ENCODE measurements at regions not wholly inside any gene's neighbourhood (a gene's known extent, or its start where the extent isn't known, plus 50 kb on each side); places are given as distances from the start of the nearest gene placed in this dataset.

- TF ChIP-seq REST (IDR thresholded peaks at IDR 0.05; ENCODE audit: low read depth): no peak
- TF ChIP-seq EP300 (IDR thresholded peaks at IDR 0.05; ENCODE audit: borderline replicate concordance): no peak
- no peak for TF ChIP-seq FOXM1 (IDR thresholded peaks at IDR 0.05; ENCODE audit: borderline replicate concordance, low read depth)
- TF ChIP-seq USF1 (IDR thresholded peaks at IDR 0.05): no peak
- TF ChIP-seq CEBPB (IDR thresholded peaks at IDR 0.05): no peak
- TF ChIP-seq TEAD4 (IDR thresholded peaks at IDR 0.05): no peak
- no peak for TF ChIP-seq EGR1 (IDR thresholded peaks at IDR 0.05)
- TF ChIP-seq RAD21 (IDR thresholded peaks at IDR 0.05; ENCODE audit: low read depth): no peak
- no peak for TF ChIP-seq CREB1 (IDR thresholded peaks at IDR 0.05; ENCODE audit: low read depth)
Observed at GRCh38 chr4:144294211-144294610, 153.7 kb upstream of the GYPA start.

GRCh38 chr4:144295286-144295995 is 154.9 kb upstream of the GYPA start:
- TF ChIP-seq RAD21 (IDR thresholded peaks at IDR 0.05; ENCODE audit: low read depth) (no peak), EP300 (IDR thresholded peaks at IDR 0.05; ENCODE audit: borderline replicate concordance) (no peak), TAF1 (IDR thresholded peaks at IDR 0.05; ENCODE audit: low read depth) (no peak), FOXM1 (IDR thresholded peaks at IDR 0.05; ENCODE audit: borderline replicate concordance, low read depth) (no peak), ZBTB7A (IDR thresholded peaks at IDR 0.05; ENCODE audit: low read depth) (no peak), TCF12 (IDR thresholded peaks at IDR 0.05; ENCODE audit: low read depth) (no peak), YY1 (IDR thresholded peaks at IDR 0.05; ENCODE audit: low read depth) (no peak), REST (IDR thresholded peaks at IDR 0.05; ENCODE audit: low read depth) (no peak), CREB1 (IDR thresholded peaks at IDR 0.05; ENCODE audit: low read depth) (no peak), NFIC (IDR thresholded peaks at IDR 0.05) (no peak)

- TF ChIP-seq YY1 (IDR thresholded peaks at IDR 0.05; ENCODE audit: low read depth) (no peak), REST (IDR thresholded peaks at IDR 0.05; ENCODE audit: low read depth) (no peak), TAF1 (IDR thresholded peaks at IDR 0.05; ENCODE audit: low read depth) (no peak), EGR1 (IDR thresholded peaks at IDR 0.05) (no peak), CREB1 (IDR thresholded peaks at IDR 0.05; ENCODE audit: low read depth) (no peak), RAD21 (IDR thresholded peaks at IDR 0.05; ENCODE audit: low read depth) (no peak), TCF12 (IDR thresholded peaks at IDR 0.05; ENCODE audit: low read depth) (no peak)
Observed at GRCh38 chr4:144296941-144297340, 156.4 kb upstream of the GYPA start.

- no peak for TF ChIP-seq ZBTB7A (IDR thresholded peaks at IDR 0.05; ENCODE audit: low read depth)
- no peak for TF ChIP-seq TEAD4 (IDR thresholded peaks at IDR 0.05)
- no peak for TF ChIP-seq YY1 (IDR thresholded peaks at IDR 0.05; ENCODE audit: low read depth)
- no peak for TF ChIP-seq USF1 (IDR thresholded peaks at IDR 0.05)
- TF ChIP-seq FOXM1 (IDR thresholded peaks at IDR 0.05; ENCODE audit: borderline replicate concordance, low read depth): no peak
- no peak for TF ChIP-seq CEBPB (IDR thresholded peaks at IDR 0.05)
- no peak for TF ChIP-seq EP300 (IDR thresholded peaks at IDR 0.05; ENCODE audit: borderline replicate concordance)
- no peak for TF ChIP-seq TCF12 (IDR thresholded peaks at IDR 0.05; ENCODE audit: low read depth)
- TF ChIP-seq TAF1 (IDR thresholded peaks at IDR 0.05; ENCODE audit: low read depth): no peak
- no peak for TF ChIP-seq RAD21 (IDR thresholded peaks at IDR 0.05; ENCODE audit: low read depth)
- TF ChIP-seq REST (IDR thresholded peaks at IDR 0.05; ENCODE audit: low read depth): no peak
- TF ChIP-seq EGR1 (IDR thresholded peaks at IDR 0.05): no peak
- TF ChIP-seq NFIC (IDR thresholded peaks at IDR 0.05): no peak
- TF ChIP-seq CREB1 (IDR thresholded peaks at IDR 0.05; ENCODE audit: low read depth): no peak
- no peak for TF ChIP-seq MAX (IDR thresholded peaks at IDR 0.05)
Observed at GRCh38 chr4:144298519-144298918, 158.0 kb upstream of the GYPA start.
